ENCODE measurements at regions not wholly inside any gene's neighbourhood (a gene's known extent, or its start where the extent isn't known, plus 50 kb on each side); places are given as distances from the start of the nearest gene placed in this dataset.

- H3K4me1 Mint-ChIP-seq: no peaks in the 10 kb centered on the region
- H3K4me3 Mint-ChIP-seq: no peak overlapping the region
- no peak for DNase-seq (ENCODE audit: low spot score in 2 of 2, unreplicated experiment in 2 of 2)
- no peaks in the 10 kb centered on the region for H3K9me3 Mint-ChIP-seq
- H3K36me3 Mint-ChIP-seq: no peaks in the 10 kb centered on the region
- peaks cover 5% of the 10 kb centered on the region for H3K27me3 Mint-ChIP-seq (ENCODE audit: low read depth)
- TF ChIP-seq CTCF (IDR thresholded peaks at IDR 0.05; ENCODE audit: unreplicated experiment): no peak
- no peak overlapping the region for H3K27ac Mint-ChIP-seq
These were observed 598.4 kb downstream of the GBA3 start for GRCh38 chr4:23291139-23291538.

- H3K36me3 Mint-ChIP-seq: no peaks in the 10 kb centered on the region
- no peak overlapping the region for H3K27ac Mint-ChIP-seq
- no peak for DNase-seq (ENCODE audit: low spot score in 2 of 2, unreplicated experiment in 2 of 2)
- no peak overlapping the region for H3K4me3 Mint-ChIP-seq
- H3K27me3 Mint-ChIP-seq (ENCODE audit: low read depth): peaks cover 5% of the 10 kb centered on the region
- no peaks in the 10 kb centered on the region for H3K4me1 Mint-ChIP-seq
- H3K9me3 Mint-ChIP-seq: no peaks in the 10 kb centered on the region
- no peak for TF ChIP-seq CTCF (IDR thresholded peaks at IDR 0.05; ENCODE audit: unreplicated experiment)
These were observed 597.9 kb downstream of the GBA3 start for GRCh38 chr4:23290656-23291055.

DNA sequence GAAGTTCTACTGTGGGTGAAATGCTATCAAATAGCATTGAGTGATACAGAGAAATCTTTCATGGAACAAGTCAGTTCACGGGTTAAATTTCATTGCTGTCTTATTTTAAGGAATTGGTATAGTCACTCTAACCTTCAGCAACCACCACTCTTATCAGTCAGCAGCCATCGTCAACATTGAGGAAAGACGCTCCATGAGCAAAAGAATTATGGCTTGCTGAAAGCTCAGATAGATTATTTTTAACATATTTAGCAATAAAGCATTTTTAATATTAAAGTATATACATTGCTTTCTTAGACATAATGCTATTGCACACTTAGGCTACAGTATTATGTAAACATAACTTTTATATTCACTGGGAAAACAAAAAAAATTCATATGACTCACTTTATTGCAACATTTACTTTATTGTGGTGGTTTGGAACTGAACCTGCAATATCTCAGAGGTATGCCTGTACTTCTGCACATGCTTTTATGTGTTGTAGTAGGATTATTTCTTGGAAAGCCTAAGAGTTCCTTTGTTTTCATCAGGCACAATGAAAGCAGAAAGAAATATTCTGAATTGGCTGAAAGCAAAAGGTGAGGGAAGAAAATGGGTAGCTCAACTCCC lies 586.7 kb downstream of the GBA3 start:
- Mint-ChIP-seq H3K27ac (no peak overlapping the region), H3K27me3 (ENCODE audit: low read depth) (peaks cover 2% of the 10 kb centered on the region), H3K9me3 (no peaks in the 10 kb centered on the region), H3K36me3 (no peaks in the 10 kb centered on the region), H3K4me3 (no peak overlapping the region), H3K4me1 (no peaks in the 10 kb centered on the region)
- TF ChIP-seq CTCF (IDR thresholded peaks at IDR 0.05; ENCODE audit: unreplicated experiment): no peak
- no peak for DNase-seq (ENCODE audit: low spot score in 2 of 2, unreplicated experiment in 2 of 2)

DNA sequence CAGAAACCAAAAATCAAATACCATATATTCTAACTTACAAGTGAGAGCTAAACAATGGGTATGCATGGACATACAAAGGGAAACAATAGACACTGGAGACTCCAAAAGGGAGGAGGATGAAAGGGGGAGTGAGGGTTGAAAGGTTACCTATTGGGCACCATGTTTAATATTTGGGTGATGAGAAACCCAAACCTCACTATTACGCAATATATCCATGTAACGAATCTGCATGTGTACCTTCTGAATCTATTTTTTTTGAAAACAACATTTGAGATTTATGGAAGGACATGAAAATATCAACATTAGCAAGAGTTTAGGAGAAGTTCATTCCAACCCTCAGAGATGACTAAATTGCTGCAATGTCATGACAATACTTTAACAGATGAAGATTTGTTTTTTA lies 586.1 kb downstream of the GBA3 start:
- Mint-ChIP-seq H3K4me1 (no peaks in the 10 kb centered on the region), H3K9me3 (no peaks in the 10 kb centered on the region), H3K4me3 (no peak overlapping the region), H3K27ac (no peak overlapping the region), H3K36me3 (no peaks in the 10 kb centered on the region), H3K27me3 (ENCODE audit: low read depth) (peaks cover 2% of the 10 kb centered on the region)
- DNase-seq (ENCODE audit: low spot score in 2 of 2, unreplicated experiment in 2 of 2): no peak
- TF ChIP-seq CTCF (IDR thresholded peaks at IDR 0.05; ENCODE audit: unreplicated experiment): no peak

DNA sequence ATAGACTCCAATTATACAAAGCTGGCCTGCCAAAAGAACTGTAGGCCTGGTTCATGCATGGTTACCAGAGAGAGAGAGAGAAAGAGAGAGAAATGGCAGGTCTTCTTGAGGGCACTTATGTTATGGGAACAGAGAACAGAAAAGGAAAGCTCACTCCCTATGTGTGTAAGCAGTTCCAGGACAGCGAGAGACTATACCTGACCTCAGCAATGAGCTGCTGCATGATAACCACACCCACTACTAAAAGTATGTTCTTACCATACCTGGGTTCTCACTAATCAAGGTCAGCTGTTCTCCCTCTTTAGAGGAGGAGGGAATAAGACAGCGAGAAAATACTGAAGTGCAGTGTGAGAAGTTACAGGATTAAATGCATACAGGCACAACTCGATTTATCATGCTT lies 583.3 kb downstream of the GBA3 start:
- peaks cover 2% of the 10 kb centered on the region for H3K27me3 Mint-ChIP-seq (ENCODE audit: low read depth)
- no peak overlapping the region for H3K4me3 Mint-ChIP-seq
- no peak for DNase-seq (ENCODE audit: low spot score in 2 of 2, unreplicated experiment in 2 of 2)
- no peak for TF ChIP-seq CTCF (IDR thresholded peaks at IDR 0.05; ENCODE audit: unreplicated experiment)
- no peaks in the 10 kb centered on the region for H3K36me3 Mint-ChIP-seq
- no peaks in the 10 kb centered on the region for H3K4me1 Mint-ChIP-seq
- no peaks in the 10 kb centered on the region for H3K9me3 Mint-ChIP-seq
- H3K27ac Mint-ChIP-seq: no peak overlapping the region

GRCh38 chr4:23269566-23269965 lies 576.8 kb downstream of the GBA3 start:
- H3K27me3 Mint-ChIP-seq (ENCODE audit: low read depth): peaks cover 16% of the 10 kb centered on the region
- H3K27ac Mint-ChIP-seq: no peak overlapping the region
- no peak overlapping the region for H3K4me3 Mint-ChIP-seq
- TF ChIP-seq CTCF (IDR thresholded peaks at IDR 0.05; ENCODE audit: unreplicated experiment): no peak
- H3K36me3 Mint-ChIP-seq: no peaks in the 10 kb centered on the region
- no peaks in the 10 kb centered on the region for H3K9me3 Mint-ChIP-seq
- no peak for DNase-seq (ENCODE audit: low spot score in 2 of 2, unreplicated experiment in 2 of 2)
- H3K4me1 Mint-ChIP-seq: no peaks in the 10 kb centered on the region

Data from mesothelial cell of epicardium (in vitro differentiated cells).